SW480 (cell line): ENCODE measurements at regions not wholly inside any gene's neighbourhood (a gene's known extent, or its start where the extent isn't known, plus 50 kb on each side); places are given as distances from the start of the nearest gene placed in this dataset.
"Not testable (repeated sequence)": the region's sequence is repeated elsewhere in the genome, so short reads cannot be mapped to it uniquely, and the experiment has no call there.

Experiments used
- DNase-seq: peaks from one replicate; pipeline ENCODE4 v3.0.0-alpha.2; 2016; ENCODE audit warnings: low spot score

DNA sequence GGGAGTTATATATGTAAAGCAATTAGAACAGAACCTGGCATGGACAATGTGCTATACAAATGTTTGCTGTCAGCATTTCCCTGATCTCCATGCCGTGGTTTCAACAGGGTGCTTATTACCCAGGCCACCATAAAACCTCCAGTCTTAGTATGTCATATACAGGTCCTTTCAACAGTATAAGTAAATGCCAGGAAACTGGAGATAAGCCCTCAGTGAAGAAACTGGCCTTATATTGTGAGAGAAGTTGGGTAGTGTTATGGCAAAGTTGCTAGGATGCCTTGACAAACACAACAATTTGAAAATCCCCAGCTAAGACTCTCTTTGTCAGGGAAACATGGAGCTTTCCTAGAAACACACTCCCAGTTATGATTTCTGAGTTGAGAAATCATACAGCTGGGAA lies 850.2 kb upstream of the ADAMTS5 start:
- no peak for DNase-seq

DNA sequence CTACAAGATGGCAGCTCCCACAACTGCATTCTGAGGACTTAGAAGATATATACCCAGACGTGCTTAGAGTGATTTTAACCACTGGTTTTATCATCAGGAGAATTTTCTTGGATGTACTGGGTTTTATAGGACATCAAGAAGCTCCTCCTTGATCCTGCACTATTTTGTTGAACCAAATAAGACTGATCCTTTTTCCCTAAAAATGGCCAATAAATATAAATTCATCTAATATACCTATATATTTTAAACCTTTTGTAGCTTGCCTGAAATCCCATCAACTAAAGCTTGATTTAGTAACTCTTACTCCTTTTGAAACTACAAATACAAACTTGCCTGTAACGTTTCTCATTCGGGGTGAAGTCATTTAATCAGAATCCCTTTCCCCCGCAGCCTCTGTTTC lies 849.4 kb upstream of the ADAMTS5 start:
- DNase-seq, result no peak

DNA sequence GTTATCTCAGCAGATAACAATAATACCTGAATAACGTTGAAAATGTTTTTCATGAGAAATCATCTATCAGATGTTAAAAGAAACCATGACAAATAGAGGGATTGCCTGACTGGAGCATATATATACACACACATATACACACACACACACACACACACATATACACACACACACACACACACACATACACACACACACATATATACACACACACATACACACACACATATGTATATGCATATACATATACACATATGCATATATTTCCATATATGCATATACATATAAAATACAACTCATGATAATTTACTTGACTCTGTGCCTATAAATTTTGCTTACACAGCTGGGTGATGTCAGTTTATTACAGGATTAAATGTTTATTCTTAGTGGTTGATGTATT lies 847.3 kb upstream of the ADAMTS5 start:
- DNase-seq, result no peak

DNA sequence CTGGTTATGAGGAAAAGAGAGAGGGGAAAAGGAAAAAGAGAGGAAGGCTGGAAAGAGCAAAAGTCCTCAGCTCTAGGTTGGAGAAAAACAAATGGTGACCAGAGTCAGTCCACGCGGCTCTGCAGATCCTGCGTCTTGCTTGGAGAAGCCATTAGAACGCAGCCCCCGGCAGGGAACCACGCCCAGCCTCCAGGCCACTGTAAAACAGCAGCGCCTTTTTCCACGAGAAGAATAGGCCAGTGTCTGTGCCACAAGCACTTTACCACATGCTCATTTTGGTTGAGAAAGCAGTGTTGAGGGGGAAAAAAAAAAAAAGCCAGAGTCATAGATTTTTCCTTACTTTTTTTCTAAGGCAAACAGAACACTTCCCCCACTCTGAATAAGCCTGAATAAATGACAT lies 846.9 kb upstream of the ADAMTS5 start:
- DNase-seq, result no peak

DNA sequence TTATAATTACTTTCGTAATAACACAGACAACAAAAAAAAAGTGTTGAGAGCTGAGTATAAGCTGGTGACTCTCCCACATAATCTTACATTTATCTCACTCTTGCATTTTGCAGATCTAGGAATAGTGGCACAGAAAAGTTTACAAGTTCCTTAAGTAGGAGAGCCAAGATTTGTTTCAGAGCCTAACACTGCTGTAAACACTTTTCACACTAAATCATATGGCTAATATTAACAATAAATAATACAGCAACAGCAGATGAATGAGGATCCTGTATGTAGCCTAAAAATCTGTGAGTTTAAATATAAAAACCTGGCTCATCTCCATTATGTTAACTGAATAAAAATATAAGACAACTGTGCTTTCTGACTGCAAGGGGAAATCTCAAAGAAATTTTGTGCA lies 846.5 kb upstream of the ADAMTS5 start:
- DNase-seq, result no peak

DNA sequence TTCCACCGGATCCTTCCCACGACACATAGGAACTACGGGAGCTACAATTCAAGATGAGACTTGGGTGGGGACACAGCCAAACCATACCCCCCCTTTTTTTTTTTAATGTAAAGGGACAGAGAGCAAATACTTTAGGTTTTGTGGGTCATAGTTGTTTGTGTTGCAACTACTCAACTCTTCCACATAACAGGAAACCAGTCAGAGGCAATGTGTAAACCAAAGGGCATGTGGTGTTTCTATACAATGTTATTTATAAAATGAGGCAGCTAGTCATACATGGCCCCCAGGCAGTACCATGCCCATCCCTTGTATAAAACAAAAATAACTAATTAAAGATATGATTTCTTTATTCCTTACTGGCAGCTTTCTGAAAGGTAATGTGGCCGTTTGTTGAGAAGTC lies 845.4 kb upstream of the ADAMTS5 start:
- DNase-seq, result no peak

DNA sequence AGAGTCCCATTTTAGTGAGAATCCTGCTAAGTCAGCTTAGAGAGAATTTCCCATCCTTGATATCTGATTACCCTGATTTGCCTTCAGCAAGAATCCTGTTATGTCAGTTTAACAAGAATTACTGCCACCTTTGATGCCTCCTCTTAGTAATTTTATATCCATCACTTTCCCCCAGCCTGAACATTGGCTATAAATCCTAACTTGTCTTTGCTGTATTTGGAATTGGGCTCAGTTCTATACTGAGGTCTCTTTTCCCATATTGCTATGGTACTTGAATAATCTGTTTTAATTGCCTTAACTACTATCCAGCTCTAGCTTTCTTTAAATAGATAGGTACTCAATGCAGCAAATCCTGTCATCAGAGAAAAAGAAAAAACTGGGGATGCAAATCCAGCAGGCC lies 842.0 kb upstream of the ADAMTS5 start:
- no peak for DNase-seq

DNA sequence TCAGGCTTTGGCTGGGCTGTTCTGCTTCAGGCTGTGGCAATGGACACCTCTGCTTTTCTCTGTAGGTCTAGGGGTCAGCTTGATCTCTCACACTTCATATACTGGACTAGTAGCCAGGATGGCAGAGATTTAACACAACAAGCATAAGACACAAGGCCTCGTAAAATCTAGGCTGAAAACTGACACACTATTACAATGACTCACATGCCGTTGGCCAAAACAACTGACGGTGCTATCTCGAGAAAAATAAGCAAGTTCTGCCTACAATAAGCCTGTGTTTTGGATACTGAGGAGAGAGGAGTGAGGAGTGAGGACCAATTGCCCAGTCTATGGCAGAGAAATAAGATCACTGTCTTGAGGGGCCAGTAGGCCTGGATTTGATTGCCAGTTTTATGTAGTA lies 840.7 kb upstream of the ADAMTS5 start:
- DNase-seq, result no peak

DNA sequence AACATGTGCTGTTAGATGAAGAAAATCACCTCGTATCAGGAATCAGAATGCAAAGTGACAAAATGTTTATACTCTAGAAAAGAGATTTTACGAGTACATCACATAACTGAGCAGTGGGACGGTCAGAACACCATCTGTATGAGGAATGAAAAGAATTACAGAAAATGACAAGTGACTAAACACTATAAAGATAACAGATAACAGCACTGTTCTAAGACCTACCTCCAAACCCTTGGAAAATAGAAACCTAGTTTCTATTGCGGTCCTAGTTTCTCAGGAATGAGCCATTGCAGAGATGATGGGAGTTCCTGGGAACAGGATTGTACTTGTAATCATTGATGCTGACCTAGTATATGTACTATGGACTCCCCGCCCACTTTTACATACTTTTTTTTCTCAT lies 839.4 kb upstream of the ADAMTS5 start:
- no peak for DNase-seq

DNA sequence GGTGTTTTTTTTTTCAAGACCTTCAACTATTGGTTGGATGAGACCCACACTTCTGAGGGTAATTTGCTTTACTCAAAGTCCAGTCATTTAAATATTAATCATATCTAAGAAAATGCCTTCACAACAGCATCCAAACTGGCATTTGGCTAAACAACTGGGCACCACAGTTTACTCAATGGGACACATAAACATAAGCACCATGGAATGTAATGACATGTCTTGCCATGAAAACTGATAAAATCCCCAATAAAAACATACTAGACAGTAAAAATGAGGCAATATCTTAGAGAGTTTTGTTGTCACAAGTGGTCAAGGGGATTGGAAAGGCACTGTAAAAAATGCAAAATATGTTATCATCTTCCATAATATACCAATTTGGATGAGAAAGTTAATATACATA lies 838.8 kb upstream of the ADAMTS5 start:
- DNase-seq, result no peak

DNA sequence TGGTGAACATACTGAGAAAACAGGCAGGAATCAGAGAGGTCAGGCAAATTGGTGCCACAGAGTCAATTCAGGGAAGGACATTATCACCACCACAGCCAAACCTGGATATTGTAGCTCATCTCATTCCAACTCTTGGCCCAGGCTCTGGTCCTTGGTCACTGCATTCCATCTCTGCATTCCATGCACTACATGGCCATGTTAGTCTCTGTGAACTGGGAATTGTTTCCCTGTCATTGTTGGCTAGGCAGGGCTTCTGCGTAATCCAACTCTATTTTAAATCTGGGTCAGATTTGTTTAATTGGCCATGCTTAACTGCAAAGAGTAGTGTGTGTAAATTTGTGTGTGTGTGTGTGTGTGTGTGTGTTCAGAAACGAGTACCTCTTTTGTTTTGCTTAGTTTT lies 837.6 kb upstream of the ADAMTS5 start:
- DNase-seq, result no peak

DNA sequence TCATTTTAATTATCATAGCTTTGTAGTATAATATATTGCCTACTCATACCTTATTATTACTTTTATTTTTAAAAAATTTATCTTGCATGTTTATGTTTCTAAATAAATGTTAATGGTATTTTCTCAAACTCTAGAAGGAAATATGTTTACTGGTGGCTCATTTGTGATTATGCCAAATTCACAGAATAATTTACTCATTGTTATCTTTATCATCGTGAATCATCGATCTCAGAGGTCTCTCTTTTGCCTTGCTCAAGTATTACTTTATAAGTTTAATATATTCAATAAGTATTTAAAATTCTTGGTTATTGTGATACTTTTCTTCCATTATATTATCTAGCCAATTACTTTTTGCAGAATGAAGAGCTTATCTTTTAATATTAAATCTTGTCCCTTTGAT lies 836.7 kb upstream of the ADAMTS5 start:
- no peak for DNase-seq

DNA sequence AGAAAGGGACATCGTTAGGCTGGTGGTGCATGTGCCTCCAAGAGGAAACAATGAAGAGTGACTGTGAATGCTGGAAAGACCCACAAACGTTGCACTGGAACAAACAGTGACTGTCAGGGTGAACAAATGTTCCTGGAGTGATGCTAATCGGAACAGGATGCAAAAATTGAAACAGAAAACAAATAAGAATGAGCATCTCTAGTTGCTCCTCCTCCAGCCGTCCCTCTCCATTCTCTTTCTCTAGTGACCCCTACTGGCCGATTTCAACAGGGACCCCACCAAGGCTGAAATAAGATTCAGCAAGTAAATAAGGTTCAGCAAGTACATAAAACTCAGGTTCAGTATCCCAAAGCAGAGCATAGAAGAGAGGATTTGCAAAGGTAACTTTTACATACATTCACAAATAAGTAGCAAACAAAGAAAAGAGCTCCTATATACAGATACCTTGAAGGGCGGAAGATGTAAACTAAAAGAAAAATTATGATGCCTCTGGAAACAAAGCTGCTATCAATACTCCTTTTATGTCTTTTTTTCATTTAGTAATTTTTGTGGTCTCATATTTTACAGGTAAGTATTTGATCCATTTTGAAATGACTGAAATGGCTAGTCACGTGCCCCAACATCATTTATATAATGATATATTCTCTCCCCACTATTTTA lies 836.1 kb upstream of the ADAMTS5 start:
- peak; percentile 22 for DNase-seq

DNA sequence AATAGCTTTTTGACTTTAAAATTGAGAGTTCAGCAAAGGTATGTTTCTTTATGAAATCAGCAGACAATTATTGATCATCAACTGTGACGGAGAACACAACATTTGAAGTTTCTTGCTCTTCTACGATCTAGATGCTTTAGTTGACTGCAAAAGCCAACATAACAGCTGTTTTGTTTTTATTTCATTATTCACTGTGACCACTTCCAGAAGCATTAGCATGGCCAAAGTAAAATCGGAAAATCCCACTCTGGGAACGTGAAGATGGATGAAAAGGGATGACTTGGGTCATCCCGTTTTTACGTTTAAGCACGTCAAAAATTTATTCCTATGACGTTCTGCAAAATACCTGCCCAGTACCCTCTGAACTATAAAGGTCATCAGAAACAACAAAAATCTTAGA lies 833.0 kb upstream of the ADAMTS5 start:
- DNase-seq, result no peak

DNA sequence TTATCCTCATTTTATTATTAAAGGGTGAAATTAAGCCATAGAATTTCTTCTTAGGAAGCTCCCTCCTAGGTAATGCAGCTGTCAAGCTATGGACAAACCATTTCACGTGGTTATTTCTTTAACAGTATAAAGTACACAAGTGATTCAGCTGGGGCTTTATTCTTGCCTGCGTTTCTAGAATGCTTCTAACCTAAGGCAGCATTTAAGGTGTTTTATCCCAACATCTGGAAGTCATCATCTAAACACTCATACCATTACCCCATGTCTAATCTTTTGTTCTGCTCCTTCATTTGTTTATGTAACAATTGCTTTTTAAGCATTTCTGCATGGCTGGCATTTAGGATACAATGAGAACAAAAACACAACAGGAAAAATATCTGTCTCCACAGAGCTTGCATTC lies 829.2 kb upstream of the ADAMTS5 start:
- no peak for DNase-seq

DNA sequence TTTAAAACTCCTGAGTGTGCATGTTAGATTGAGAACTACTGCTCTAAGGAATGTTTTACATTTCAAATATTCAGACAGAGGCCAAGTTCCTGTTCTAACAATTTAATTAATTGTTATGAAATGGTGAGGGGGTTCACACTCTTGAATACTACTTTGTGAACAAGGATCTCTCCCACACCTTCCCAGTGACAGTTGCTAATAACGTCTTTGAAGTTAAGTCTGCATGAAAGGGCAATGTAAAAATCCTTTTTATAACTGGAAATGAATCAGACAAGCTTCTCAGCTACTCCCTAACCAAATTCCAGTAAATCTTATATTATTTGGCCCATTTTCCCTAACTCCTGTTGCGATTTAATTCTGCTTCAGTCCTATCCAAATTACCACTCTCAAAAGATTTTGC lies 828.5 kb upstream of the ADAMTS5 start:
- no peak for DNase-seq

DNA sequence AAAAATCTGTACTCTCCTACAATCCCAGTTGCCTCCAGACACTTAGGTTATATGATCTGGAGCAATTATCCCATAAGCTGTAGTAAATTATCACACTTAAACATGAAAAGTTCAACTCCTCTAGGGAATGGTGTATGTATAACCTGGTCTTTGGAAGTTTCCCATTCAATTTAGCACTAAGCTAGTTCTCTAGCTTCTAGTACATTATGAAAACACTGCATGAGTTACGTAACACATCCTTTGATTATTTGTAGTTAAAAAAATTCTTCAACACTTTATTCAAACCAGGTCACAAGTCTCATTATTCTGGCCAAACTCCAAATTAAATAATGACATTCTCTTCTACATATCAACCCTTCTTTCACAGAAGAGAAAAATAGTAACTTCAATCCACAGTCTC lies 827.0 kb upstream of the ADAMTS5 start:
- DNase-seq, result no peak

DNA sequence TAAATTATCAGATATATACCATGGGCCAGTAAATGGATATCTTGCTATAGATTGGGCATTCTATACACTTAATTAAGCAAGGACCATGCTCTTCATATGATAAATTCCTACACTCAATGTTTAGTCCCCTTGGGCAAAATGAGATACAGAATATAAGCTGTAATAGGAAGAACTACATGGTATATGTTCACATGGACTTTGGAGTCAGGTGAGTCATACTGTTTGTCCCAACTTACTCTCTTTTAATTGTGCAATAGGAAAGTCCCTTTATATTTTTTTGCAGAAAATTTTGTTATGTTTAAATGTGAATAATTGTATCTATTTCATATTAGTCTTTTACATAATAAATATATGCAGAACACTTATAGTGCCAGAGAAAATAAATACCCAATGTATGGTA lies 820.2 kb upstream of the ADAMTS5 start:
- peak; percentile 7 for DNase-seq

DNA sequence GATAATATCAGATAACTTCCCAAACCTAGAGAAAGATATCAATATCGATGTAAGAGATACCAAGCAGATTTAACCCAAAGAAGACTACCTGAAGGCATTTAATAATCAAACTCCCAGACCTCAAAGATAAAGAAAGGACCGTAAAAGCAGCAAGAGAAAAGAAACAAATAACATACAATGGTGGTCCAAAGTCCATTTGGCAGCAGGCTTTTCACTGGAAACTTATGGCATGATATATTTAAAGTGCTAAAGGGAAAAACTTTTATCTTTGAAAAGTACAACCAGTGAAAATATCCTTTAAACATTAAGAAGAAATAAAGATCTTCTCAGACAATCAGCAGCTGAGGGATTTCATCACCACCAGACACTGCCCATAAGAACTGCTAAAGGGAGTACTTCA lies 812.7 kb upstream of the ADAMTS5 start:
- no peak for DNase-seq

DNA sequence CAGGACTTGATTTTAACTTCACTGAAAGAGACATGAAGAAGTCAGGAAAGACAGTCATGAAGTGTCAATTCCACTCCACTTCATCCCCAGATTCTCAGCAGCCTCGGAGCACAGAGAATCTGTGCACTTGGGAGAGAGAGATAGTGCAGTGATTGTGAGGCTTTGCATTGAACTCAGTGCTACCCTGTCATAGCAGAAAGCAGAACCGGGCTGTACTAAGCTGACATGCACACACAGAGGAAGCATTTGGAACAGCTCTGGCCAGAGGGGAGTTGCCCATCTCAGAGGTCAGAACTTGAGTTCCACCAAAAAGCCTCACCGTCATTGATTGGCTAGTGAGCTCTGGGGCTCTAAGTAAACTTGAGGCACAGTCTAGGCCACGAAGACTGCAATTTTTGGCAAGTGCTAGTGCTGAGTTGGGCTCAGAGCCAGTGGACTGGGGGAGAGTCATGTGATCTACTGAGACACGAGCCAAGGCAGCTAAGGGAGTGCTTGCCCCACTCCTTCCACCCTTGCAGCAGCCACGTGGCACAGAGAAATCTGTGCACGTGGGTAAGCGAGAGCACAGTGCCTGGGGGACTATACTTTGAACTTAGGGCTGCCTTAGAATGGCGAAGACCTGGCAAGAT lies 810.2 kb upstream of the ADAMTS5 start:
- DNase-seq, result no peak

DNA sequence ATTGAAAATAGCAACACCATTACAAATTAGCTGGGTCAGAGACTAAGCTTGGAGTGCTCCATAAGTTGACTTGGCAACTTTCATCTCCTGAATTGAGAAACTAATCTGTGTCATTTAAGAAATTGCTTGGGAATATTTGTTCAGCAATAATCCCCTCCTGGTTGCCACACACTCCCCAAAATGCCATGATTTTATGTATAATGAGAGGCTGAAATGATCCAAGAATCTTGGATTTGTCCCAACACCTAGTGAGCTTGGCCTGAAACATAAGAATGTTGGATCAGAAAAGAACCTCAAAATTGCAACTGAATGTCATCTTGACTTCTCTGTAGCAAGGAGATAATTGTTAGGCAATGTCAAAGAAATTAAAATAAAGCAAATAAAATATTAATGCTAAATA lies 805.9 kb upstream of the ADAMTS5 start:
- no peak for DNase-seq

DNA sequence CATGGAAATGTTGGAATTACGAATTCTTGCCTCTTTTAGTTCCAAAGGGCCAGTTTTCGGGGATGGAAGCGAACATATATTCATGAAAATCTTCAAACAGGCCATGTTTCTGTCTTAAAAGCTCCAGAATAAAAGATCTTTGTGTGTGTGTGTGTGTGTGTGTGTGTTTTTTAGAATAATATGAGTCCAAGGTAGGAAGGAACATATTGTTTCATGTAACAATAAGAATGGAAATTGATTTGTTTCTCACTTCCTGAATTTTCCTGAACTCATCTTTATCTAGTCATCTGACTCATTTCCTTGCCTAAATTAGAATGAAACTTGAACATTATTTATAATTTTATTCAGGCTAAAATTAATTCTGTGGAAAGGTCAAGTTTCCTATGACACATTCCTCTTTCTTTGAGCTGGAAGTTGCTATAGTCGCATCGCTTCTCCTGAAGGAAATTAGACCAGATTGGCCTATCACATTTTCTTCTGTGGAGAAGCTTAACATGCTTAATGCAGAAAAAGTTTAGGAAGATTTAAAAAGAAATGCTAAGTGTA lies 805.1 kb upstream of the ADAMTS5 start:
- no peak for DNase-seq

DNA sequence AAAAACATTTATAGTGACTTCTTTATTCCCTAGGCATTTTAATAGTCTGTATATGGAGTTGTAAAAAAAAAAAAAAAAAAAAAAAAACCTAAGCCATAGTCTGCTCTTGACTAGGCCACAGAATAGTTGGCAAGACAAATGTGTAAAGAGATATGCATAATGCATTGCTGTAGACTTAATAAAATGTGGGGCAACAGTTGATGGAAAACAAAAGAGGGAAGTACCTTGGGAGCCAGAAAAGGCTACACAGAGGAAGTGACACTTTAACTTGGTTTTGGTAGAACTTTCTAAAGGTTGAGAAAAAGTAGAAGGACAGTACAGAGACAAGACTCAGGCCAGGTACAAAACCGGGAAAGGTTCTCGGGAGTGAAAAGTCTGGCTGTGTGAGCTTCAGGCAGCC lies 802.9 kb upstream of the ADAMTS5 start:
- DNase-seq, result no peak

DNA sequence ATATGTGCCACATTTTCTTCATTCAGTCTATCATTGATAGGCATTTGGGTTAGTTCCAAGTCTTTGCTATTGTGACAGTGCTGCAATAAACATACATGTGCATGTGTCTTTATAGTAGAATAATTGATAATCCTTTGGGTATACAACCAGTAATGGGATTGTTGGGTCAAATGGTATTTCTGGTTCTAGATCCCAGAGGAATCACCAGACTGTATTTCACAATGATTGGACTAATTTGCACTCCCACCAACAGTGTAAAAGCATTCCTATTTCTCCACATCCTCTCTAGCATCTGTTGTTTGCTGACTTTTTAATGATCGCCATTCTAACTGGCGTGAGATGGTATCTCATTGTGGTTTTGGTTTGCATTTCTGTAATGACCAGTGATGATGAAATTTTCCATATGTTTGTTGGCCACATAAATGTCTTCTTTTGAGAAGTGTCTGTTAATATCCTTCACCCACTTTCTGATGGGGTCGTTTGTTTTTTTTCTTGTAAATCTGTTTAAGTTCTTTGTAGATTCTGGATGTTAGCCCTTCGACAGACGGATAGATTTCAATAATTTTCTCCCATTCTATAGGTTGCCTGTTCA lies 801.3 kb upstream of the ADAMTS5 start:
- DNase-seq, result not testable (repeated sequence)
